ENCODE measurements at regions not wholly inside any gene's neighbourhood (a gene's known extent, or its start where the extent isn't known, plus 50 kb on each side); places are given as distances from the start of the nearest gene placed in this dataset.
A peak's percentile ranks its signal among the peaks of the same experiment; 100 is the strongest.

- Histone ChIP-seq H3K4me3 (ENCODE audit: low read length) (no peak overlapping the region), H3K4me1 (ENCODE audit: control insufficient read depth, insufficient read depth, low read length) (peaks cover 16% of the 10 kb centered on the region), H3K9me3 (ENCODE audit: control insufficient read depth, low read length) (no peaks in the 10 kb centered on the region), H3K9ac (ENCODE audit: low read length) (peak overlapping the region; percentile 48), H3K27me3 (replicated peaks; ENCODE audit: control insufficient read depth, insufficient read depth, low read length) (no peaks in the 10 kb centered on the region), H3K36me3 (ENCODE audit: control insufficient read depth, insufficient read depth, low read length, severe bottlenecking) (no peaks in the 10 kb centered on the region)
- DNase-seq (ENCODE audit: low read depth), result peak; percentile 3
Measured at GRCh38 chr6:140572867-140573266, 1198.4 kb upstream of the CITED2 start.

- DNase-seq (ENCODE audit: low read depth), result peak; percentile 91
- Histone ChIP-seq H3K4me3 (ENCODE audit: low read length) (no peak overlapping the region), H3K9ac (ENCODE audit: low read length) (peak overlapping the region; percentile 48), H3K27me3 (replicated peaks; ENCODE audit: control insufficient read depth, insufficient read depth, low read length) (no peaks in the 10 kb centered on the region), H3K36me3 (ENCODE audit: control insufficient read depth, insufficient read depth, low read length, severe bottlenecking) (no peaks in the 10 kb centered on the region), H3K4me1 (ENCODE audit: control insufficient read depth, insufficient read depth, low read length) (peaks cover 24% of the 10 kb centered on the region), H3K9me3 (ENCODE audit: control insufficient read depth, low read length) (no peaks in the 10 kb centered on the region)
Measured at GRCh38 chr6:140572129-140572528, 1197.7 kb upstream of the CITED2 start.

GRCh38 chr6:140571145-140571544 is 1196.7 kb upstream of the CITED2 start:
- H3K4me3 ChIP-seq (ENCODE audit: low read length), result no peak overlapping the region
- H3K36me3 ChIP-seq (ENCODE audit: control insufficient read depth, insufficient read depth, low read length, severe bottlenecking), result no peaks in the 10 kb centered on the region
- H3K9me3 ChIP-seq (ENCODE audit: control insufficient read depth, low read length), result no peaks in the 10 kb centered on the region
- peak; percentile 3 for DNase-seq (ENCODE audit: low read depth)
- H3K27me3 ChIP-seq (replicated peaks; ENCODE audit: control insufficient read depth, insufficient read depth, low read length), result no peaks in the 10 kb centered on the region
- peak overlapping the region; percentile 41 for H3K9ac ChIP-seq (ENCODE audit: low read length)
- H3K4me1 ChIP-seq (ENCODE audit: control insufficient read depth, insufficient read depth, low read length), result peaks cover 34% of the 10 kb centered on the region

GRCh38 chr6:140567466-140567865 is 1193.0 kb upstream of the CITED2 start:
- Histone ChIP-seq H3K36me3 (ENCODE audit: control insufficient read depth, insufficient read depth, low read length, severe bottlenecking) (no peaks in the 10 kb centered on the region), H3K9me3 (ENCODE audit: control insufficient read depth, low read length) (no peaks in the 10 kb centered on the region), H3K4me1 (ENCODE audit: control insufficient read depth, insufficient read depth, low read length) (peaks cover 41% of the 10 kb centered on the region), H3K27me3 (replicated peaks; ENCODE audit: control insufficient read depth, insufficient read depth, low read length) (no peaks in the 10 kb centered on the region), H3K9ac (ENCODE audit: low read length) (peak overlapping the region; percentile 72), H3K4me3 (ENCODE audit: low read length) (peak overlapping the region; percentile 6)
- DNase-seq (ENCODE audit: low read depth), result peak; percentile 12

- no peaks in the 10 kb centered on the region for H3K27me3 ChIP-seq (replicated peaks; ENCODE audit: control insufficient read depth, insufficient read depth, low read length)
- DNase-seq (ENCODE audit: low read depth), result peak; percentile 73
Measured at GRCh38 chr6:140566781-140567277, 1192.4 kb upstream of the CITED2 start.

GRCh38 chr6:140563728-140564127 is 1189.3 kb upstream of the CITED2 start:
- Histone ChIP-seq H3K4me3 (ENCODE audit: low read length) (no peak overlapping the region), H3K4me1 (ENCODE audit: control insufficient read depth, insufficient read depth, low read length) (peaks cover 26% of the 10 kb centered on the region), H3K27me3 (replicated peaks; ENCODE audit: control insufficient read depth, insufficient read depth, low read length) (no peaks in the 10 kb centered on the region), H3K36me3 (ENCODE audit: control insufficient read depth, insufficient read depth, low read length, severe bottlenecking) (no peaks in the 10 kb centered on the region), H3K9ac (ENCODE audit: low read length) (no peak overlapping the region), H3K9me3 (ENCODE audit: control insufficient read depth, low read length) (no peaks in the 10 kb centered on the region)
- DNase-seq (ENCODE audit: low read depth), result no peak

More at GRCh38 chr6:140566781-140567277, 1192.4 kb upstream of the CITED2 start:
- no peaks in the 10 kb centered on the region for H3K9me3 ChIP-seq (ENCODE audit: control insufficient read depth, low read length)
- peak overlapping the region; percentile 6 for H3K4me3 ChIP-seq (ENCODE audit: low read length)
- H3K36me3 ChIP-seq (ENCODE audit: control insufficient read depth, insufficient read depth, low read length, severe bottlenecking), result no peaks in the 10 kb centered on the region
- peaks cover 35% of the 10 kb centered on the region for H3K4me1 ChIP-seq (ENCODE audit: control insufficient read depth, insufficient read depth, low read length)
- H3K9ac ChIP-seq (ENCODE audit: low read length), result peak overlapping the region; percentile 72

- H3K4me1 ChIP-seq (ENCODE audit: control insufficient read depth, insufficient read depth, low read length), result peaks cover 14% of the 10 kb centered on the region
- no peaks in the 10 kb centered on the region for H3K36me3 ChIP-seq (ENCODE audit: control insufficient read depth, insufficient read depth, low read length, severe bottlenecking)
- H3K9ac ChIP-seq (ENCODE audit: low read length), result no peak overlapping the region
- DNase-seq (ENCODE audit: low read depth), result no peak
- no peak overlapping the region for H3K4me3 ChIP-seq (ENCODE audit: low read length)
- H3K27me3 ChIP-seq (replicated peaks; ENCODE audit: control insufficient read depth, insufficient read depth, low read length), result no peaks in the 10 kb centered on the region
- no peaks in the 10 kb centered on the region for H3K9me3 ChIP-seq (ENCODE audit: control insufficient read depth, low read length)
Measured at GRCh38 chr6:140561701-140562100, 1187.3 kb upstream of the CITED2 start.

GRCh38 chr6:140560671-140561070 is 1186.2 kb upstream of the CITED2 start:
- Histone ChIP-seq H3K4me1 (ENCODE audit: control insufficient read depth, insufficient read depth, low read length) (peaks cover 4% of the 10 kb centered on the region), H3K9me3 (ENCODE audit: control insufficient read depth, low read length) (no peaks in the 10 kb centered on the region), H3K4me3 (ENCODE audit: low read length) (no peak overlapping the region), H3K36me3 (ENCODE audit: control insufficient read depth, insufficient read depth, low read length, severe bottlenecking) (no peaks in the 10 kb centered on the region), H3K9ac (ENCODE audit: low read length) (no peak overlapping the region), H3K27me3 (replicated peaks; ENCODE audit: control insufficient read depth, insufficient read depth, low read length) (no peaks in the 10 kb centered on the region)
- no peak for DNase-seq (ENCODE audit: low read depth)

- Histone ChIP-seq H3K27me3 (replicated peaks; ENCODE audit: control insufficient read depth, insufficient read depth, low read length) (no peaks in the 10 kb centered on the region), H3K36me3 (ENCODE audit: control insufficient read depth, insufficient read depth, low read length, severe bottlenecking) (no peaks in the 10 kb centered on the region), H3K9me3 (ENCODE audit: control insufficient read depth, low read length) (no peaks in the 10 kb centered on the region), H3K4me3 (ENCODE audit: low read length) (no peak overlapping the region), H3K9ac (ENCODE audit: low read length) (no peak overlapping the region), H3K4me1 (ENCODE audit: control insufficient read depth, insufficient read depth, low read length) (no peaks in the 10 kb centered on the region)
- DNase-seq (ENCODE audit: low read depth), result no peak
Measured at GRCh38 chr6:140559458-140559857, 1185.0 kb upstream of the CITED2 start.

GRCh38 chr6:140554421-140554820 is 1180.0 kb upstream of the CITED2 start:
- no peak overlapping the region for H3K4me3 ChIP-seq (ENCODE audit: low read length)
- no peaks in the 10 kb centered on the region for H3K27me3 ChIP-seq (replicated peaks; ENCODE audit: control insufficient read depth, insufficient read depth, low read length)
- H3K36me3 ChIP-seq (ENCODE audit: control insufficient read depth, insufficient read depth, low read length, severe bottlenecking), result no peaks in the 10 kb centered on the region

GRCh38 chr6:140548366-140548765 is 1173.9 kb upstream of the CITED2 start:
- Histone ChIP-seq H3K4me3 (ENCODE audit: low read length) (no peak overlapping the region), H3K27me3 (replicated peaks; ENCODE audit: control insufficient read depth, insufficient read depth, low read length) (no peaks in the 10 kb centered on the region), H3K4me1 (ENCODE audit: control insufficient read depth, insufficient read depth, low read length) (peaks cover 19% of the 10 kb centered on the region), H3K9ac (ENCODE audit: low read length) (peak overlapping the region; percentile 26), H3K36me3 (ENCODE audit: control insufficient read depth, insufficient read depth, low read length, severe bottlenecking) (no peaks in the 10 kb centered on the region), H3K9me3 (ENCODE audit: control insufficient read depth, low read length) (peaks cover 10% of the 10 kb centered on the region)
- no peak for DNase-seq (ENCODE audit: low read depth)

More at GRCh38 chr6:140554421-140554820, 1180.0 kb upstream of the CITED2 start:
- DNase-seq (ENCODE audit: low read depth), result no peak
- H3K9me3 ChIP-seq (ENCODE audit: control insufficient read depth, low read length), result peaks cover 10% of the 10 kb centered on the region
- no peaks in the 10 kb centered on the region for H3K4me1 ChIP-seq (ENCODE audit: control insufficient read depth, insufficient read depth, low read length)
- no peak overlapping the region for H3K9ac ChIP-seq (ENCODE audit: low read length)

- Histone ChIP-seq H3K27me3 (replicated peaks; ENCODE audit: control insufficient read depth, insufficient read depth, low read length) (no peaks in the 10 kb centered on the region), H3K9ac (ENCODE audit: low read length) (peak overlapping the region; percentile 39), H3K4me3 (ENCODE audit: low read length) (no peak overlapping the region), H3K36me3 (ENCODE audit: control insufficient read depth, insufficient read depth, low read length, severe bottlenecking) (no peaks in the 10 kb centered on the region), H3K4me1 (ENCODE audit: control insufficient read depth, insufficient read depth, low read length) (peaks cover 25% of the 10 kb centered on the region), H3K9me3 (ENCODE audit: control insufficient read depth, low read length) (peaks cover 10% of the 10 kb centered on the region)
- DNase-seq (ENCODE audit: low read depth), result peak; percentile 16
Measured at GRCh38 chr6:140546640-140547039, 1172.2 kb upstream of the CITED2 start.

Data from adipocyte (in vitro differentiated cells).